ENCODE measurements at regions not wholly inside any gene's neighbourhood (a gene's known extent, or its start where the extent isn't known, plus 50 kb on each side); places are given as distances from the start of the nearest gene placed in this dataset.

DNA sequence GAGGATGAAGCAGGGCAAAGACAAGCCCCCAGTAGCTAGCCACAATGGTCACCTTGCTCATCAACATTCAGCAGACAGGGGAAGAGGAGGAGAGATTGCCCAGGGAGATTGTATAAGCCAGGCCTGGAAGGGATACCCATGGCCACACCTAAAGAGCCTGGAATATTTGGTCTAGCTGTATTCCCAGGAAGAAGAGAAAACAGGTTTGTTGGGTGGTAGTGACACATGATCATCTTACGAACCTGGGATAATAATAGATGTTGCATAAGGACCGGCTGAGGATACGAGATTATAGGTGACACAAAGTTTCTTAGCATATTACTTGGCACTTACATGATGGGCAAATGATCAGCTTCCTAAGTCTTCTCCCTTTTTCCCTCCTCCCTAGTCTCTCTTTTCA, 95.9 kb downstream of the HHIPL2 start:
- no peak overlapping the region for H2BK120ac ChIP-seq (ENCODE audit: low read depth, low read length, poor library complexity, severe bottlenecking)

More for the DNA sequence above, 95.9 kb downstream of the HHIPL2 start:
- Histone ChIP-seq H3K4ac (ENCODE audit: low read depth, low read length) (no peak overlapping the region), H3K23me2 (ENCODE audit: insufficient read length, low read depth, low read length, poor library complexity, severe bottlenecking) (no peaks in the 10 kb centered on the region), H3K9me3 (ENCODE audit: control insufficient read depth, low read depth, low read length) (no peaks in the 10 kb centered on the region), H3K14ac (ENCODE audit: insufficient read depth, low read length) (no peak overlapping the region), H3K9ac (ENCODE audit: extremely low read depth, insufficient read length, low read length) (no peak overlapping the region), H3K18ac (ENCODE audit: insufficient read length, low read depth, low read length) (no peak overlapping the region), H4K91ac (ENCODE audit: insufficient read length, low read depth, low read length) (no peak overlapping the region), H3K56ac (ENCODE audit: insufficient read length, low read depth, low read length) (no peak overlapping the region), H3K23ac (ENCODE audit: insufficient read length, low read depth, low read length) (no peak overlapping the region), H3T11ph (ENCODE audit: low read length) (no peak overlapping the region), H2AFZ (ENCODE audit: low read length) (no peak overlapping the region), H4K8ac (replicated peaks; ENCODE audit: insufficient read length, low read depth, low read length) (no peak overlapping the region), H2BK5ac (ENCODE audit: insufficient read length, low read length) (no peak overlapping the region), H2BK20ac (ENCODE audit: low read depth, low read length, poor library complexity, severe bottlenecking) (no peak overlapping the region), H3K27ac (ENCODE audit: insufficient read length, low read depth, low read length) (no peak overlapping the region), H2AK5ac (ENCODE audit: insufficient read length, low read length) (no peak overlapping the region), H2BK12ac (ENCODE audit: insufficient read length, low read depth, low read length) (no peak overlapping the region), H2BK15ac (ENCODE audit: low read depth, low read length) (no peak overlapping the region), H4K20me1 (ENCODE audit: control insufficient read depth, insufficient read depth, insufficient read length) (no peaks in the 10 kb centered on the region), H3K27me3 (ENCODE audit: insufficient read depth, low read length) (no peaks in the 10 kb centered on the region), H4K5ac (ENCODE audit: insufficient read length, low read depth, low read length) (no peak overlapping the region), H3K4me2 (ENCODE audit: insufficient read depth, insufficient read length, low read length) (no peak overlapping the region), H3K4me1 (ENCODE audit: insufficient read depth, low read length) (no peaks in the 10 kb centered on the region; the same call in 1 of the 2 replicates), H3K79me1 (ENCODE audit: insufficient read depth, low read depth, low read length, poor library complexity, severe bottlenecking) (no peaks in the 10 kb centered on the region), H3K79me2 (ENCODE audit: insufficient read depth, low read length) (no peaks in the 10 kb centered on the region)
- peaks cover 12 to 18% of the 10 kb centered on the region in 2 experiments; a peak in 3 of 4 replicates for H3K4me1 Mint-ChIP-seq
- DNase-seq = no peak
- H3K36me3 Mint-ChIP-seq (ENCODE audit: insufficient read depth in 1 of 3, low read depth in 3 of 3) = peaks cover 1 to 4% (median 2%) of the 10 kb centered on the region in 3 experiments; a peak in 3 of 7 replicates
- no peak overlapping the region for H3K4me3 Mint-ChIP-seq
- WGBS (ENCODE audit: extremely low coverage, insufficient read length, low lambda C conversion rate) = no CpG with 5 or more reads among the region's 3 CpGs
- H3K9me3 Mint-ChIP-seq = peaks cover 4 to 6% of the 10 kb centered on the region in 2 experiments
- no peak overlapping the region for H3K27ac Mint-ChIP-seq
- TF ChIP-seq, protein P1, sequence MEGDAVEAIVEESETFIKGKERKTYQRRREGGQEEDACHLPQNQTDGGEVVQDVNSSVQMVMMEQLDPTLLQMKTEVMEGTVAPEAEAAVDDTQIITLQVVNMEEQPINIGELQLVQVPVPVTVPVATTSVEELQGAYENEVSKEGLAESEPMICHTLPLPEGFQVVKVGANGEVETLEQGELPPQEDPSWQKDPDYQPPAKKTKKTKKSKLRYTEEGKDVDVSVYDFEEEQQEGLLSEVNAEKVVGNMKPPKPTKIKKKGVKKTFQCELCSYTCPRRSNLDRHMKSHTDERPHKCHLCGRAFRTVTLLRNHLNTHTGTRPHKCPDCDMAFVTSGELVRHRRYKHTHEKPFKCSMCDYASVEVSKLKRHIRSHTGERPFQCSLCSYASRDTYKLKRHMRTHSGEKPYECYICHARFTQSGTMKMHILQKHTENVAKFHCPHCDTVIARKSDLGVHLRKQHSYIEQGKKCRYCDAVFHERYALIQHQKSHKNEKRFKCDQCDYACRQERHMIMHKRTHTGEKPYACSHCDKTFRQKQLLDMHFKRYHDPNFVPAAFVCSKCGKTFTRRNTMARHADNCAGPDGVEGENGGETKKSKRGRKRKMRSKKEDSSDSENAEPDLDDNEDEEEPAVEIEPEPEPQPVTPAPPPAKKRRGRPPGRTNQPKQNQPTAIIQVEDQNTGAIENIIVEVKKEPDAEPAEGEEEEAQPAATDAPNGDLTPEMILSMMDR (conservative IDR thresholded peaks at IDR 0.05) = no peak
- peaks cover 7% of the 10 kb centered on the region for H3K27me3 Mint-ChIP-seq (ENCODE audit: low read depth)
